ENCODE measurements at regions not wholly inside any gene's neighbourhood (a gene's known extent, or its start where the extent isn't known, plus 50 kb on each side); places are given as distances from the start of the nearest gene placed in this dataset.

GRCh38 chr6:128686084-128686483, 165.7 kb upstream of the PTPRK start:
- Histone ChIP-seq H3K36me3 (ENCODE audit: insufficient read depth) (no peaks in the 10 kb centered on the region), H3K4me3 (no peak overlapping the region), H3K27ac (ENCODE audit: low read depth) (no peak overlapping the region), H3K9me2 (ENCODE audit: insufficient read depth) (no peaks in the 10 kb centered on the region), H3F3A (replicated peaks; ENCODE audit: low read depth) (no peaks in the 10 kb centered on the region), H3K4me2 (no peak overlapping the region), H2AFZ (no peak overlapping the region; the same call in 1 of the 2 replicates), H3K27me3 (ENCODE audit: insufficient read depth) (no peaks in the 10 kb centered on the region), H4K20me1 (replicated peaks; ENCODE audit: insufficient read depth) (no peaks in the 10 kb centered on the region), H3K4me1 (ENCODE audit: insufficient read depth) (peaks cover 5% of the 10 kb centered on the region; the same call in 1 of the 2 replicates), H3K79me2 (replicated peaks; ENCODE audit: insufficient read depth) (no peaks in the 10 kb centered on the region)
- H3K36me3 Mint-ChIP-seq (ENCODE audit: low read depth) = no peaks in the 10 kb centered on the region
- no peak overlapping the region for H3K27ac Mint-ChIP-seq
- TF ChIP-seq REST (IDR thresholded peaks at IDR 0.05; ENCODE audit: unreplicated experiment) (no peak), EZH2 (IDR thresholded peaks at IDR 0.05; ENCODE audit: low read depth, unreplicated experiment) (no peak), ZNF114 (CRISPR knock-in tag; IDR thresholded peaks at IDR 0.05) (no peak), ZNF462 (CRISPR knock-in tag; IDR thresholded peaks at IDR 0.05) (no peak)
- H3K9me3 Mint-ChIP-seq = no peaks in the 10 kb centered on the region
- H3K27me3 Mint-ChIP-seq (ENCODE audit: insufficient read depth, low read depth, poor library complexity) = no peaks in the 10 kb centered on the region
- ATAC-seq = no peak
- H3K4me3 Mint-ChIP-seq = no peak overlapping the region
- no peak for DNase-seq (ENCODE audit: low spot score)
- peaks cover 7% of the 10 kb centered on the region; the same call in 2 of the 3 replicates for H3K4me1 Mint-ChIP-seq

Data from GM23338 (cell line).